H9 (cell line): ENCODE measurements at regions not wholly inside any gene's neighbourhood (a gene's known extent, or its start where the extent isn't known, plus 50 kb on each side); places are given as distances from the start of the nearest gene placed in this dataset.

Experiments
- DNase-seq: peaks from one replicate; pipeline ENCODE4 v3.0.0-alpha.2; 2017
- H2AFZ ChIP-seq: one replicate; pipeline ENCODE4 v1.6.1; 2013; ENCODE audit warnings: mild to moderate bottlenecking, low read length, control low read depth, moderate library complexity
- H2AK5ac ChIP-seq: 2 replicates; pipeline ENCODE4 v1.6.1; 2013; ENCODE audit warnings: low read length, control low read depth, mixed read lengths; ENCODE audit not compliant: insufficient read length
- H2BK120ac ChIP-seq: one replicate; pipeline ENCODE4 v1.6.1; 2013; ENCODE audit warnings: low read depth, mild to moderate bottlenecking, low read length, control low read depth, inconsistent platforms; ENCODE audit not compliant: poor library complexity, severe bottlenecking
- H2BK12ac ChIP-seq: 2 replicates; pipeline ENCODE4 v1.6.1; 2013; ENCODE audit warnings: low read length, control low read depth, mixed read lengths, low read depth; ENCODE audit not compliant: insufficient read length
- H2BK15ac ChIP-seq: 2 replicates; pipeline ENCODE4 v1.6.1; 2013; ENCODE audit warnings: low read depth, low read length, control low read depth
- H2BK20ac ChIP-seq: one replicate; pipeline ENCODE4 v1.6.1; 2013; ENCODE audit warnings: low read depth, mild to moderate bottlenecking, low read length, control low read depth, inconsistent platforms; ENCODE audit not compliant: poor library complexity, severe bottlenecking
- H2BK5ac ChIP-seq: 2 replicates; pipeline ENCODE4 v1.6.1; 2013; ENCODE audit warnings: low read length, control low read depth, mixed read lengths; ENCODE audit not compliant: insufficient read length
- H3K14ac ChIP-seq: 2 replicates; pipeline ENCODE4 v1.6.1; 2013; ENCODE audit warnings: low read length, control low read depth; ENCODE audit not compliant: insufficient read depth
- H3K18ac ChIP-seq: 2 replicates; pipeline ENCODE4 v1.6.1; 2013; ENCODE audit warnings: low read depth, mild to moderate bottlenecking, mixed read lengths, low read length, control low read depth; ENCODE audit not compliant: insufficient read length
- H3K23ac ChIP-seq: 2 replicates; pipeline ENCODE4 v1.6.1; 2013; ENCODE audit warnings: low read length, control low read depth, mixed read lengths, low read depth; ENCODE audit not compliant: insufficient read length
- H3K23me2 ChIP-seq: 2 replicates; pipeline ENCODE4 v1.6.1; 2013; ENCODE audit warnings: low read depth, mild to moderate bottlenecking, mixed read lengths, low read length, control low read depth; ENCODE audit not compliant: insufficient read length, poor library complexity, severe bottlenecking
- H3K27ac ChIP-seq: 2 replicates; pipeline ENCODE4 v1.5.1; 2013; ENCODE audit warnings: low read length, control low read depth, mixed read lengths, low read depth; ENCODE audit not compliant: insufficient read length
- H3K27me3 ChIP-seq: 2 replicates; pipeline ENCODE4 v1.6.1; 2013; ENCODE audit warnings: low read length, control low read depth, inconsistent platforms; ENCODE audit not compliant: insufficient read depth
- H3K4ac ChIP-seq: 2 replicates; pipeline ENCODE4 v1.6.1; 2013; ENCODE audit warnings: low read depth, mild to moderate bottlenecking, control low read depth, inconsistent platforms, low read length, moderate library complexity
- H3K4me1 ChIP-seq: 2 replicates; pipeline ENCODE4 v1.6.1; 2013; ENCODE audit warnings: low read length, control low read depth, inconsistent platforms; ENCODE audit not compliant: insufficient read depth
- H3K4me2 ChIP-seq: 2 replicates; pipeline ENCODE4 v1.6.1; 2013; ENCODE audit warnings: low read length, control low read depth, mixed read lengths; ENCODE audit not compliant: insufficient read length, insufficient read depth
- H3K56ac ChIP-seq: 2 replicates; pipeline ENCODE4 v1.6.1; 2013; ENCODE audit warnings: low read depth, mild to moderate bottlenecking, mixed read lengths, low read length, control low read depth; ENCODE audit not compliant: insufficient read length
- H3K79me1 ChIP-seq: 2 replicates; pipeline ENCODE4 v1.6.1; 2013; ENCODE audit warnings: low read depth, mild to moderate bottlenecking, moderate library complexity, low read length, control low read depth, inconsistent platforms; ENCODE audit not compliant: insufficient read depth, poor library complexity, severe bottlenecking
- H3K79me2 ChIP-seq: 2 replicates; pipeline ENCODE4 v1.6.1; 2013; ENCODE audit warnings: low read length, control low read depth, inconsistent platforms; ENCODE audit not compliant: insufficient read depth
- H3K9ac ChIP-seq: 2 replicates; pipeline ENCODE4 v1.6.1; 2013; ENCODE audit warnings: low read length, control low read depth, mixed read lengths; ENCODE audit not compliant: insufficient read length; ENCODE audit errors: extremely low read depth
- H3K9me3 ChIP-seq: one replicate; pipeline ENCODE4 v1.6.1; 2013; ENCODE audit warnings: low read depth, low read length, inconsistent platforms; ENCODE audit not compliant: control insufficient read depth
- H3T11ph ChIP-seq: one replicate; pipeline ENCODE4 v1.6.1; 2013; ENCODE audit warnings: mild to moderate bottlenecking, low read length, control low read depth, inconsistent platforms
- H4K20me1 ChIP-seq: one replicate; pipeline ENCODE4 v1.6.1; 2013; ENCODE audit not compliant: control insufficient read depth, insufficient read length, insufficient read depth
- H4K5ac ChIP-seq: 2 replicates; pipeline ENCODE4 v1.6.1; 2013; ENCODE audit warnings: low read depth, mild to moderate bottlenecking, mixed read lengths, low read length, control low read depth; ENCODE audit not compliant: insufficient read length
- H4K8ac ChIP-seq: replicated peaks from 2 replicates; pipeline ENCODE4 v1.6.1; 2013; ENCODE audit warnings: low read length, control low read depth, mixed read lengths, low read depth; ENCODE audit not compliant: insufficient read length
- H4K91ac ChIP-seq: 2 replicates; pipeline ENCODE4 v1.6.1; 2013; ENCODE audit warnings: low read depth, mild to moderate bottlenecking, moderate library complexity, mixed read lengths, low read length, control low read depth; ENCODE audit not compliant: insufficient read length
- H3K27ac Mint-ChIP-seq, 3 experiments: 2 replicates in 2 of 3; 3 replicates in 1 of 3; pipeline ENCODE4 v1.8.0; 2020 to 2021; ENCODE audit warnings: mixed read lengths in 3 of 3, mild to moderate bottlenecking in 1 of 3, moderate library complexity in 1 of 3
- H3K27me3 Mint-ChIP-seq: 2 replicates; pipeline ENCODE4 v1.8.0; 2021; ENCODE audit warnings: low read depth, mild to moderate bottlenecking, moderate library complexity, mixed read lengths
- H3K36me3 Mint-ChIP-seq, 3 experiments: 2 replicates in 2 of 3; 3 replicates in 1 of 3; pipeline ENCODE4 v1.8.0; 2020 to 2021; ENCODE audit warnings: low read depth in 3 of 3, mixed read lengths in 3 of 3; ENCODE audit not compliant: insufficient read depth in 1 of 3
- H3K4me1 Mint-ChIP-seq, 2 experiments: 2 replicates each; pipeline ENCODE4 v1.8.0; 2020; ENCODE audit warnings: mixed read lengths in 2 of 2
- H3K4me3 Mint-ChIP-seq, 2 experiments: 2 replicates in 1 of 2; 3 replicates in 1 of 2; pipeline ENCODE4 v1.8.0; 2020 to 2021; ENCODE audit warnings: mild to moderate bottlenecking in 2 of 2, mixed read lengths in 2 of 2, moderate library complexity in 1 of 2
- H3K9me3 Mint-ChIP-seq, 2 experiments: 2 replicates in 1 of 2; 3 replicates in 1 of 2; pipeline ENCODE4 v1.8.0; 2020; ENCODE audit warnings: mild to moderate bottlenecking in 2 of 2, mixed read lengths in 2 of 2, moderate library complexity in 1 of 2
- CTCF ChIP-seq: fragments of 200-600 bp; sonication (generic); conservative IDR thresholded peaks from 3 replicates; pipeline ENCODE4 v1.8.0; 2021; ENCODE audit warnings: antibody characterized with exemption, mild to moderate bottlenecking
- WGBS: extraction: QIAGEN DNeasy Blood & Tissue Kit; methylation state at CpG from one replicate; pipeline ENCODE4 v1.1.7; 2013; ENCODE audit warnings: missing lambda C conversion rate, low lambda C conversion rate, mixed read lengths; ENCODE audit not compliant: insufficient read length; ENCODE audit errors: extremely low coverage; 5-methylcytosine and 5-hydroxymethylcytosine counted together

DNA sequence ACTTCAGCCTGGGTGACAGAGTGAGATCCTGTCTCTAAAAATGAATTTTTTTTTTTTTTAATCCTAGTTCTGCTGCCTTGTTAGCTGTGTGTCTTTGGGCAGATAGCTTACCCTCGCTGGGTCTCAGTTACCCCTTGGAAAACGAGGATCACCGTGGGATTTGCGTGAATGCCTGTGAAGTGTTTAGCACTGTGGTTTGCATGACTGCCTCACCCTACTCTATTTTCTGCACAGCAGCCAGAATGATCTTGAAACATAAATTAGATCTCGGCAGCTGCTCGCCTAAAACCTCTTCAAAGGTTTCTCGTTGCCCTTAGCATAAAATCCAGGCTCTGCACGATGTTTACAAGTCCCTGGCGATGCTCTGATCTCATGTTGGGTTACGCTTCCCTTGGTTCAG is 71.2 kb upstream of the GRIN2A start:
- H2BK12ac ChIP-seq = no peak overlapping the region
- H4K91ac ChIP-seq = no peak overlapping the region
- DNase-seq = no peak
- no peak overlapping the region for H3K23ac ChIP-seq
- H3K27me3 Mint-ChIP-seq = peaks cover 13% of the 10 kb centered on the region
- no peak overlapping the region for H3K27ac ChIP-seq
- no peak overlapping the region for H2BK5ac ChIP-seq
- no peak overlapping the region for H2AK5ac ChIP-seq
- H3T11ph ChIP-seq = no peak overlapping the region
- no peaks in the 10 kb centered on the region for H4K20me1 ChIP-seq
- no peaks in the 10 kb centered on the region for H3K9me3 ChIP-seq
- TF ChIP-seq CTCF = no peak
- H2BK120ac ChIP-seq = no peak overlapping the region
- H4K5ac ChIP-seq = no peak overlapping the region
- no peak overlapping the region for H3K14ac ChIP-seq
- H3K79me2 ChIP-seq = no peaks in the 10 kb centered on the region
- no peaks in the 10 kb centered on the region for H3K9me3 Mint-ChIP-seq
- H3K18ac ChIP-seq = no peak overlapping the region
- no peaks in the 10 kb centered on the region for H3K27me3 ChIP-seq
- no peaks in the 10 kb centered on the region for H3K79me1 ChIP-seq
- peaks cover 15 to 17% of the 10 kb centered on the region in 2 experiments for H3K4me1 Mint-ChIP-seq
- H3K4ac ChIP-seq = no peak overlapping the region
- WGBS = no CpG with 5 or more reads among the region's 10 CpGs
- H2BK20ac ChIP-seq = no peak overlapping the region
- no peak overlapping the region for H3K27ac Mint-ChIP-seq
- H3K4me3 Mint-ChIP-seq = no peak overlapping the region
- H3K36me3 Mint-ChIP-seq = no peaks in the 10 kb centered on the region
- H3K23me2 ChIP-seq = no peaks in the 10 kb centered on the region
- H3K4me2 ChIP-seq = no peak overlapping the region
- no peaks in the 10 kb centered on the region for H3K4me1 ChIP-seq
- H4K8ac ChIP-seq = no peak overlapping the region
- no peak overlapping the region for H3K9ac ChIP-seq
- H2BK15ac ChIP-seq = no peak overlapping the region
- H3K56ac ChIP-seq = no peak overlapping the region
- no peak overlapping the region for H2AFZ ChIP-seq
